Smooth muscle cell (in vitro differentiated cells): ENCODE measurements at regions not wholly inside any gene's neighbourhood (a gene's known extent, or its start where the extent isn't known, plus 50 kb on each side); places are given as distances from the start of the nearest gene placed in this dataset.
A peak's percentile ranks its signal among the peaks of the same experiment; 100 is the strongest.

Experiments used
- DNase-seq: peaks from one replicate; lab custom pipeline; 2025; ENCODE audit not compliant: unreplicated experiment; lab: John Stamatoyannopoulos, UW
- H2AFZ ChIP-seq: fragments of 200-600 bp; sonication (generic); 2 replicates; pipeline ENCODE4 v1.6.0; 2016; ENCODE audit warnings: antibody characterized with exemption, low read depth, mild to moderate bottlenecking
- H3F3A ChIP-seq: fragments of 200-600 bp; sonication (generic); 2 replicates; pipeline ENCODE4 v1.6.0; 2017; ENCODE audit warnings: antibody characterized with exemption, low read depth
- H3K27ac ChIP-seq: fragments of 200-600 bp; sonication (generic); 2 replicates; pipeline ENCODE4 v1.5.1; 2016; ENCODE audit warnings: low read depth, mild to moderate bottlenecking
- H3K27me3 ChIP-seq: fragments of 200-600 bp; sonication (generic); 2 replicates; pipeline ENCODE4 v1.6.1; 2016; ENCODE audit warnings: low read depth, mild to moderate bottlenecking
- H3K36me3 ChIP-seq: fragments of 200-600 bp; sonication (generic); 2 replicates; pipeline ENCODE4 v1.5.1; 2016; ENCODE audit warnings: low read depth
- H3K4me1 ChIP-seq: fragments of 200-600 bp; sonication (generic); 2 replicates; pipeline ENCODE4 v1.5.1; 2016; ENCODE audit warnings: low read depth
- H3K4me2 ChIP-seq: fragments of 200-600 bp; sonication (generic); 2 replicates; pipeline ENCODE4 v1.6.0; 2016; ENCODE audit warnings: mild to moderate bottlenecking
- H3K4me3 ChIP-seq: fragments of 200-600 bp; sonication (generic); 2 replicates; pipeline ENCODE4 v1.5.1; 2016; ENCODE audit warnings: mild to moderate bottlenecking
- H3K79me2 ChIP-seq: fragments of 200-600 bp; sonication (generic); 2 replicates; pipeline ENCODE4 v1.6.0; 2016; ENCODE audit warnings: low read depth, mild to moderate bottlenecking
- H3K9ac ChIP-seq: fragments of 200-600 bp; sonication (generic); 2 replicates; pipeline ENCODE4 v1.6.0; 2016; ENCODE audit warnings: low read depth
- H3K9me3 ChIP-seq: fragments of 200-600 bp; sonication (generic); replicated peaks from 2 replicates; pipeline ENCODE4 v1.5.1; 2016; ENCODE audit warnings: low read depth
- H4K20me1 ChIP-seq: fragments of 200-600 bp; sonication (generic); 2 replicates; pipeline ENCODE4 v1.6.0; 2016; ENCODE audit warnings: low read depth
- WGBS: methylation state at CpG from one replicate; pipeline ENCODE4 v1.1.7; 2016; ENCODE audit warnings: low lambda C conversion rate; 5-methylcytosine and 5-hydroxymethylcytosine counted together
- TF ChIP-seq, protein P1 (sequence below): fragments of 200-600 bp; sonication (generic); IDR thresholded peaks from 2 replicates; pipeline ENCODE4 v1.5.1; 2017; ENCODE audit warnings: borderline replicate concordance, mild to moderate bottlenecking, antibody characterized with exemption; ENCODE audit not compliant: insufficient read depth, poor library complexity, severe bottlenecking

GRCh38 chr13:44174769-44175425 is 198.7 kb upstream of the SERP2 start:
- TF ChIP-seq, protein P1, sequence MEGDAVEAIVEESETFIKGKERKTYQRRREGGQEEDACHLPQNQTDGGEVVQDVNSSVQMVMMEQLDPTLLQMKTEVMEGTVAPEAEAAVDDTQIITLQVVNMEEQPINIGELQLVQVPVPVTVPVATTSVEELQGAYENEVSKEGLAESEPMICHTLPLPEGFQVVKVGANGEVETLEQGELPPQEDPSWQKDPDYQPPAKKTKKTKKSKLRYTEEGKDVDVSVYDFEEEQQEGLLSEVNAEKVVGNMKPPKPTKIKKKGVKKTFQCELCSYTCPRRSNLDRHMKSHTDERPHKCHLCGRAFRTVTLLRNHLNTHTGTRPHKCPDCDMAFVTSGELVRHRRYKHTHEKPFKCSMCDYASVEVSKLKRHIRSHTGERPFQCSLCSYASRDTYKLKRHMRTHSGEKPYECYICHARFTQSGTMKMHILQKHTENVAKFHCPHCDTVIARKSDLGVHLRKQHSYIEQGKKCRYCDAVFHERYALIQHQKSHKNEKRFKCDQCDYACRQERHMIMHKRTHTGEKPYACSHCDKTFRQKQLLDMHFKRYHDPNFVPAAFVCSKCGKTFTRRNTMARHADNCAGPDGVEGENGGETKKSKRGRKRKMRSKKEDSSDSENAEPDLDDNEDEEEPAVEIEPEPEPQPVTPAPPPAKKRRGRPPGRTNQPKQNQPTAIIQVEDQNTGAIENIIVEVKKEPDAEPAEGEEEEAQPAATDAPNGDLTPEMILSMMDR, result no peak
- DNase-seq, result peak; percentile 14
- Histone ChIP-seq H4K20me1 (no peaks in the 10 kb centered on the region), H3F3A (peaks cover 22% of the 10 kb centered on the region), H3K4me3 (no peak overlapping the region), H3K27me3 (no peaks in the 10 kb centered on the region), H3K36me3 (no peaks in the 10 kb centered on the region), H3K9ac (peak overlapping the region; percentile 31), H3K27ac (peak overlapping the region; percentile 77), H3K4me1 (no peaks in the 10 kb centered on the region), H2AFZ (no peak overlapping the region), H3K79me2 (no peaks in the 10 kb centered on the region), H3K9me3 (no peaks in the 10 kb centered on the region), H3K4me2 (peak overlapping the region; percentile 54)
- WGBS, result 10% methylated on average over 3 of the region's 3 CpGs

- Histone ChIP-seq H2AFZ (no peak overlapping the region), H3K36me3 (no peaks in the 10 kb centered on the region), H3K4me1 (no peaks in the 10 kb centered on the region), H3K27ac (no peak overlapping the region), H4K20me1 (no peaks in the 10 kb centered on the region), H3K9me3 (no peaks in the 10 kb centered on the region), H3K4me2 (no peak overlapping the region), H3K4me3 (no peak overlapping the region), H3K27me3 (no peaks in the 10 kb centered on the region), H3F3A (peaks cover 22% of the 10 kb centered on the region), H3K9ac (no peak overlapping the region), H3K79me2 (no peaks in the 10 kb centered on the region)
- TF ChIP-seq, protein P1, result no peak
- no peak for DNase-seq
- WGBS, result no CpG with 5 or more reads among the region's 1 CpG
Measured at GRCh38 chr13:44176173-44176572, 197.5 kb upstream of the SERP2 start.

DNA sequence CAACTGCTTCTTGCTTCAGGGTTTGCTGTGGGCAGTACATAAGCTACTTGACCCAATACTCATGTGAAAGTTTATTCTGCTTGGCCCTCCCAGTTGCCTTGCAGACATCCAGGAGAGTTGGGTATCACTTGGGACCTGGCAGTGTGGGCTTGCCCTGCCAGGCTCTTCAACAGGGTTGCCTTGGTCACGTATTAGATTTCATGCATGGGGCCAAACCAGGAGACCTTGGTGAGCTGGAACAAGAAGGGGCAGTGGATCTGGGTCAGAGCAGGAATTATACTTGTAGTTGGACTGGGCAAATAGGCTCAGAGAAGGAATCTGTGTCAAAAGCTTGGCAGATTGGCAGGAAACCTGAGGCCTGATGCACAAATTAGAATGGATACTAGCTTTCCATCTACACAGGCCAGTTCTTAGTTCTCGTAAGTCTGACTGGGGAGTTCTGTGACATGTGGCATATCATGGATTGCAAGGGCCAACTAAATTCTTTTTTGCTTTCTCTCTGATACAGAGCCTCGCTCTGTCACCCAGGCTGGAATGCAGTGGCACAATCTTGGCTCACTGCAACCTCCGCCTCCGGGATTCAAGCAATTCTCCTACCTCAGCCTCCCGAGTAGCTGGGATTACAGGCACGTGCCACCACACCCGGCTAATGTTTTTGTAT is 192.6 kb upstream of the SERP2 start:
- Histone ChIP-seq H3K9ac (no peak overlapping the region), H3K4me1 (no peaks in the 10 kb centered on the region), H3K36me3 (no peaks in the 10 kb centered on the region), H3K9me3 (no peaks in the 10 kb centered on the region), H3K4me2 (no peak overlapping the region), H3K27me3 (no peaks in the 10 kb centered on the region), H2AFZ (no peak overlapping the region), H3K27ac (no peak overlapping the region), H3K79me2 (no peaks in the 10 kb centered on the region), H4K20me1 (no peaks in the 10 kb centered on the region), H3K4me3 (no peak overlapping the region), H3F3A (peaks cover 3% of the 10 kb centered on the region)
- TF ChIP-seq, protein P1, result no peak
- WGBS, result 96% methylated on average over 8 of the region's 8 CpGs
- no peak for DNase-seq
